Spleen (tissue), 11 donors: ENCODE measurements at regions not wholly inside any gene's neighbourhood (a gene's known extent, or its start where the extent isn't known, plus 50 kb on each side); places are given as distances from the start of the nearest gene placed in this dataset.

Experiments used
- DNase-seq: peaks from one replicate; pipeline ENCODE4 v3.0.0-alpha.2; 2020
- H3K27ac ChIP-seq, 8 donors: fragments of 200-600 bp; sonication (generic) in 7 of 8; 1 replicate in 4 of 8; 2 replicates in 4 of 8; pipeline versions ENCODE4 v1.5.0 to v1.8.0; 2016 to 2021; ENCODE audit warnings: inconsistent platforms in 4 of 8, mild to moderate bottlenecking in 4 of 8, moderate library complexity in 1 of 8
- H3K27me3 ChIP-seq, 7 donors: fragments of 200-600 bp; sonication (generic) in 6 of 7; replicated peaks in 1 of 7; 1 replicate in 4 of 7; 2 replicates in 3 of 7; pipeline versions ENCODE4 v1.5.0 to v1.8.0; 2016 to 2021; ENCODE audit warnings: inconsistent platforms in 3 of 7, mild to moderate bottlenecking in 1 of 7
- H3K36me3 ChIP-seq, 6 donors: fragments of 200-600 bp; sonication (generic) in 5 of 6; 1 replicate in 4 of 6; 2 replicates in 2 of 6; pipeline versions ENCODE4 v1.5.0 to v1.8.0; 2016 to 2021; ENCODE audit warnings: inconsistent platforms in 2 of 6
- H3K4me1 ChIP-seq, 6 donors: fragments of 200-600 bp; sonication (generic) in 5 of 6; 1 replicate in 3 of 6; 2 replicates in 3 of 6; pipeline versions ENCODE4 v1.5.0 to v1.8.0; 2016 to 2021; ENCODE audit warnings: inconsistent platforms in 3 of 6
- H3K4me3 ChIP-seq, 8 donors: fragments of 200-600 bp; sonication (generic) in 7 of 8; 1 replicate in 4 of 8; 2 replicates in 4 of 8; pipeline versions ENCODE4 v1.5.0 to v1.8.0; 2016 to 2021; ENCODE audit warnings: inconsistent platforms in 4 of 8, mild to moderate bottlenecking in 4 of 8, moderate library complexity in 2 of 8
- H3K9me3 ChIP-seq, 8 donors: fragments of 200-600 bp; sonication (generic) in 7 of 8; 1 replicate in 4 of 8; 2 replicates in 4 of 8; pipeline versions ENCODE4 v1.5.0 to v1.8.0; 2016 to 2021; ENCODE audit warnings: inconsistent platforms in 4 of 8
- POLR2A ChIP-seq, 3 donors: fragments of 450-650 bp; IDR thresholded peaks; one replicate each; pipeline ENCODE4 v1.5.1; 2017; ENCODE audit warnings: antibody characterized with exemption in 3 of 3, mild to moderate bottlenecking in 1 of 3
- POLR2AphosphoS5 ChIP-seq, 3 donors: sonication (generic); formaldehyde crosslinking; IDR thresholded peaks; one replicate each; pipeline ENCODE4 v1.5.1; 2017; ENCODE audit warnings: antibody characterized with exemption in 3 of 3
- WGBS, 5 donors: extraction: QIAGEN DNeasy Blood & Tissue Kit in 3 of 5; methylation state at CpG; one replicate each; pipeline versions ENCODE4 v1.1.5 to v1.1.7; 2013 to 2018; 5-methylcytosine and 5-hydroxymethylcytosine counted together
- intact Hi-C: fragments of 100-400 bp; cut with DNase I; formaldehyde crosslinking; loops from one replicate; pipeline ENCODE4 v1.15.0; 2023; ENCODE audit warnings: low total_unique reads
- microRNA-seq, 3 donors: library from miRNA; unstranded; fragments of <30 nt; microRNA quantifications; one replicate each; pipeline versions ENCODE4 to v1.1.0, GENCODE V29; 2019 to 2020
- small RNA-seq, 4 donors: library from RNA; depleted of rRNA; stranded (forward); fragments of <200 nt; gene quantifications; one replicate each; pipeline ENCODE3, GENCODE V24; 2016
- TF ChIP-seq, protein P1 (sequence below), 11 experiments: fragments of 200-600 bp in 7 of 11; fragments of 450-650 bp in 4 of 11; sonication (generic) in 4 of 11; IDR thresholded peaks in 8 of 11; conservative IDR thresholded peaks in 3 of 11; 1 replicate in 7 of 11; 2 replicates in 4 of 11; pipeline versions ENCODE4 v1.4.0 to v1.8.0; 2016 to 2021; ENCODE audit warnings: antibody characterized with exemption in 11 of 11, inconsistent platforms in 4 of 11, mild to moderate bottlenecking in 1 of 11
- donor health status: healthy with polysubstance abuse.
- donor health status: DM: no; HTN: no; CAD: no; lungs with moderate emphysema.
- donor health status: DM: no; HTN: no; CAD: no.
- donor health status: Bipolar disorder and iron deficiency.
- donor health status: healthy.
- donor health status: DM: no; HTN: no; CAD: no.
- donor health status: DM: yes; HTN: yes; CAD: no.

DNA sequence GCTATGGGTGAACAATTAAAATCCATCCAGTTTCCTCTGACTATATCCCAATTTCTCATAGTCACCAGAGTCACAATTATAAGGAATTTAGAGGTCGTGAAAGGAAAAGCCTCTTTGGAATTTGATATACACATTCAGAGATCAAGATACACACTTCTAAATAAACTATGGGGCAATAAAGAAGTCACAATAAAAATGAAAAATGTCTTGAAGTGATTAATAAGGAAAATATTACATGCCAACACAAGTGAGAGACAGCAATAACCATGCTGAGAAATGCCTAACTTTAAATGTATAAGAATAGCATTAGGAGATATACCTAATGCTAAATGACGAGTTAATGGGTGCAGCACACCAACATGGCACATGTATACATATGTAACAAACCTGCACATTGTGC, 54.9 kb upstream of the ADAMTS19 start:
- TF ChIP-seq POLR2A (IDR thresholded peaks at IDR 0.05) (no peak), POLR2AphosphoS5 (IDR thresholded peaks at IDR 0.05) (no peak)
- TF ChIP-seq, protein P1, sequence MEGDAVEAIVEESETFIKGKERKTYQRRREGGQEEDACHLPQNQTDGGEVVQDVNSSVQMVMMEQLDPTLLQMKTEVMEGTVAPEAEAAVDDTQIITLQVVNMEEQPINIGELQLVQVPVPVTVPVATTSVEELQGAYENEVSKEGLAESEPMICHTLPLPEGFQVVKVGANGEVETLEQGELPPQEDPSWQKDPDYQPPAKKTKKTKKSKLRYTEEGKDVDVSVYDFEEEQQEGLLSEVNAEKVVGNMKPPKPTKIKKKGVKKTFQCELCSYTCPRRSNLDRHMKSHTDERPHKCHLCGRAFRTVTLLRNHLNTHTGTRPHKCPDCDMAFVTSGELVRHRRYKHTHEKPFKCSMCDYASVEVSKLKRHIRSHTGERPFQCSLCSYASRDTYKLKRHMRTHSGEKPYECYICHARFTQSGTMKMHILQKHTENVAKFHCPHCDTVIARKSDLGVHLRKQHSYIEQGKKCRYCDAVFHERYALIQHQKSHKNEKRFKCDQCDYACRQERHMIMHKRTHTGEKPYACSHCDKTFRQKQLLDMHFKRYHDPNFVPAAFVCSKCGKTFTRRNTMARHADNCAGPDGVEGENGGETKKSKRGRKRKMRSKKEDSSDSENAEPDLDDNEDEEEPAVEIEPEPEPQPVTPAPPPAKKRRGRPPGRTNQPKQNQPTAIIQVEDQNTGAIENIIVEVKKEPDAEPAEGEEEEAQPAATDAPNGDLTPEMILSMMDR (IDR thresholded peaks at IDR 0.05 in 8 of 11, conservative IDR thresholded peaks at IDR 0.05 in 3 of 11): no peak
- Histone ChIP-seq H3K4me1 (no peaks in the 10 kb centered on the region), H3K36me3 (no peaks in the 10 kb centered on the region), H3K9me3 (no peaks in the 10 kb centered on the region), H3K4me3 (no peak overlapping the region), H3K27ac (no peak overlapping the region), H3K27me3 (no peaks in the 10 kb centered on the region)
- WGBS, 5 donors: 56 to 72% (median 60%) methylated on average over 2 of the region's 2 CpGs
- no peak for DNase-seq
- intact Hi-C loops: no loop called here

DNA sequence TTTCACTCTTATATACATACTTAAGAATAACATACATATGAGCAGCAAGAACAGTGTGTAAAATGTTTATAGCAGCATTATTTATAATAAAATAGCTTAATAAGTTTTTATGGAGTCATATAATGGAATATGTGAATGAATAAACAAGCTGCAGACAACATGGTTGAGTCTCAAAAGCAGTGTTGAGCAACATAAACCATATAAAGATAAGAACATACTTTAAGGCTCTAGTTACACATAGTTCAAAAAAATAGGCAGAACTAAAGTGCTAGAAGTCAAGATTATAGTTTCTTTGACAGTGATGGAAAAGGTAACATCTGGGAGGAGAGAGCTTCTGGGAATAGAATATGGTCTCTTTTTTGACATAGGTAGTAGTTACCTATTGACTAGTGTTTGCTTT, 53.7 kb upstream of the ADAMTS19 start:
- Histone ChIP-seq H3K27ac (no peak overlapping the region), H3K27me3 (no peaks in the 10 kb centered on the region), H3K4me1 (no peaks in the 10 kb centered on the region), H3K36me3 (no peaks in the 10 kb centered on the region), H3K9me3 (no peaks in the 10 kb centered on the region), H3K4me3 (no peak overlapping the region)
- DNase-seq: no peak
- TF ChIP-seq POLR2A (IDR thresholded peaks at IDR 0.05) (no peak), POLR2AphosphoS5 (IDR thresholded peaks at IDR 0.05) (no peak)
- TF ChIP-seq, protein P1 (IDR thresholded peaks at IDR 0.05 in 8 of 11, conservative IDR thresholded peaks at IDR 0.05 in 3 of 11): no peak
- intact Hi-C loops: no loop called here

Small RNAs in the stretch of these regions (microRNA-seq; reads per million reads assigned to microRNA genes)
- 0 reads per million in 3 donors for gene MIR4460

Small RNAs in the stretch of these regions (small RNA-seq; reads per million reads assigned to genes)
- 0 reads per million in 4 donors for gene MIR4460
